Brain microvascular endothelial cell (primary cell): ENCODE measurements at regions not wholly inside any gene's neighbourhood (a gene's known extent, or its start where the extent isn't known, plus 50 kb on each side); places are given as distances from the start of the nearest gene placed in this dataset.
A peak's percentile ranks its signal among the peaks of the same experiment; 100 is the strongest.

Experiments
- DNase-seq: peaks from one replicate; pipeline ENCODE4 v3.0.0-alpha.2; 2020
- H3K27ac ChIP-seq: fragments of 250-450 bp; sonication (Bioruptor Pico); 2 replicates; pipeline ENCODE4 v1.5.1; 2020; ENCODE audit warnings: mild to moderate bottlenecking, moderate library complexity
- H3K27me3 ChIP-seq: fragments of 250-450 bp; sonication (Bioruptor Pico); replicated peaks from 2 replicates; pipeline ENCODE4 v1.5.1; 2020; ENCODE audit warnings: mild to moderate bottlenecking
- H3K36me3 ChIP-seq: fragments of 250-450 bp; sonication (Bioruptor Pico); replicated peaks from 2 replicates; pipeline ENCODE4 v1.5.1; 2020; ENCODE audit warnings: mild to moderate bottlenecking
- H3K4me3 ChIP-seq: 2 replicates; pipeline ENCODE4 v1.5.1; 2011; ENCODE audit warnings: low read depth, mild to moderate bottlenecking, control low read depth, low read length, moderate library complexity
- CTCF ChIP-seq: IDR thresholded peaks from 2 replicates; pipeline ENCODE4 v1.5.1; 2011; ENCODE audit warnings: low read depth, mild to moderate bottlenecking, moderate library complexity, low read length, control low read depth, inconsistent platforms; ENCODE audit errors: missing control alignments
- in situ Hi-C: cut with HindIII; loops from 2 replicates; pipeline ENCODE4 v1.10.0; 2017; ENCODE audit warnings: low sequenced_read_pairs, low pct_ligation_motif_present

GRCh38 chrX:8890794-8891193 lies 89.6 kb upstream of the FAM9A start:
- TF ChIP-seq CTCF: no peak
- no peak overlapping the region for H3K4me3 ChIP-seq
- in situ Hi-C loops: no loop called here
- no peaks in the 10 kb centered on the region for H3K36me3 ChIP-seq
- DNase-seq: no peak
- no peaks in the 10 kb centered on the region for H3K27me3 ChIP-seq
- no peak overlapping the region for H3K27ac ChIP-seq

- in situ Hi-C loops: no loop called here
These were observed 85.8 kb upstream of the FAM9A start for GRCh38 chrX:8887004-8887403.

GRCh38 chrX:8879750-8880149 lies 78.6 kb upstream of the FAM9A start:
- H3K27ac ChIP-seq: no peak overlapping the region
- H3K36me3 ChIP-seq: no peaks in the 10 kb centered on the region
- H3K4me3 ChIP-seq: no peak overlapping the region
- peak; percentile 81 for TF ChIP-seq CTCF
- in situ Hi-C loops: no loop called here
- DNase-seq: peak; percentile 6
- no peaks in the 10 kb centered on the region for H3K27me3 ChIP-seq

More at GRCh38 chrX:8887004-8887403, 85.8 kb upstream of the FAM9A start:
- DNase-seq: no peak
- Histone ChIP-seq H3K27ac (no peak overlapping the region), H3K4me3 (no peak overlapping the region), H3K36me3 (no peaks in the 10 kb centered on the region), H3K27me3 (no peaks in the 10 kb centered on the region)
- TF ChIP-seq CTCF: no peak

- Histone ChIP-seq H3K4me3 (no peak overlapping the region), H3K27me3 (no peaks in the 10 kb centered on the region), H3K27ac (no peak overlapping the region), H3K36me3 (no peaks in the 10 kb centered on the region)
- no peak for TF ChIP-seq CTCF
- no peak for DNase-seq
- in situ Hi-C loops: no loop called here
These were observed 72.8 kb upstream of the FAM9A start for GRCh38 chrX:8873956-8874355.

- no peak overlapping the region for H3K27ac ChIP-seq
- no peaks in the 10 kb centered on the region for H3K36me3 ChIP-seq
- no peaks in the 10 kb centered on the region for H3K27me3 ChIP-seq
- H3K4me3 ChIP-seq: no peak overlapping the region
- TF ChIP-seq CTCF: no peak
- no peak for DNase-seq
- in situ Hi-C loops: no loop called here
These were observed 71.9 kb upstream of the FAM9A start for GRCh38 chrX:8873102-8873501.

DNA sequence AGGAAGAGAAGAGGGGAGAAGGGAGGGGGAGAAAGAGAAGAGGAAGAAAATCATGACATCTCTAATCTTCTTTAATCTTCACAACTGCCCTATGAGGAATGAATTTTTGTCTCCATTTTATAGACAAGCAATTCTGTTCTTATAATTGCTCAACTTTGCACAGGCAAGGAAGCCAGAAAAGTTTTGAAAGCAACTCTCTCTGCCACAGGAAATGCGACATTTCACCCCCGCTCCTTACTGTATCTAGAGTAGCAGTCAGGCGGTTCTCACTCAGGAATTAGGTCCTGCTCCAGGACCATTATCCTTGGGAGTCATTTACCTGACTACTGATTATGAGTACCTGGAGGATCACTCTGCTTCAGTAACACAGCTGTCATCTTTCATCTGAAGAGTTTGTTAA lies 69.2 kb upstream of the FAM9A start:
- TF ChIP-seq CTCF: no peak
- Histone ChIP-seq H3K4me3 (no peak overlapping the region), H3K27ac (no peak overlapping the region), H3K36me3 (no peaks in the 10 kb centered on the region), H3K27me3 (no peaks in the 10 kb centered on the region)
- DNase-seq: no peak
- in situ Hi-C loops: no loop called here
